ENCODE measurements at regions not wholly inside any gene's neighbourhood (a gene's known extent, or its start where the extent isn't known, plus 50 kb on each side); places are given as distances from the start of the nearest gene placed in this dataset.

DNA sequence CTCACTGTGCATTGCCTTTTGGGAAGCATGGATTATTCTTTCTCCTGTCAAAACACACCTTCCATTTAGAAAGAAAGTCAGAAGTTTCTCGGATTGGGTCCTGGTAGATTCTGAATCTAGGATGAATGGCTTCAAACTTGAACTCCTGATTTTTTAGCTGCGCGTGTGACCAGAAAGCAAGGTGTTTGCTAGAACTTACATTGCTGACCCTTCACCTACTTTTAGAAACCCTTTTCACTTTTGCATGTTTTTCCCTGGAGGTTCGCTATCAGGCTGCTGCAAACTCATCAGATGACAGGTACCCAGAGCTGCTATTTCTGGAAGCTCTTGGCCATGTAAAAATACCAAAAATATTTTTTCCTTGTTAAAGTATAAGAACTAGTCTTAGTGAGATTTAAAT, 132.0 kb downstream of the QPCT start:
- no peaks in the 10 kb centered on the region for H3K79me2 ChIP-seq
- TF ChIP-seq EZH2phosphoT487 (IDR thresholded peaks at IDR 0.05; ENCODE audit: low read depth, severe bottlenecking, unreplicated experiment) (no peak), EZH2 (IDR thresholded peaks at IDR 0.05; ENCODE audit: borderline replicate concordance) (no peak)
- TF ChIP-seq, protein P1, sequence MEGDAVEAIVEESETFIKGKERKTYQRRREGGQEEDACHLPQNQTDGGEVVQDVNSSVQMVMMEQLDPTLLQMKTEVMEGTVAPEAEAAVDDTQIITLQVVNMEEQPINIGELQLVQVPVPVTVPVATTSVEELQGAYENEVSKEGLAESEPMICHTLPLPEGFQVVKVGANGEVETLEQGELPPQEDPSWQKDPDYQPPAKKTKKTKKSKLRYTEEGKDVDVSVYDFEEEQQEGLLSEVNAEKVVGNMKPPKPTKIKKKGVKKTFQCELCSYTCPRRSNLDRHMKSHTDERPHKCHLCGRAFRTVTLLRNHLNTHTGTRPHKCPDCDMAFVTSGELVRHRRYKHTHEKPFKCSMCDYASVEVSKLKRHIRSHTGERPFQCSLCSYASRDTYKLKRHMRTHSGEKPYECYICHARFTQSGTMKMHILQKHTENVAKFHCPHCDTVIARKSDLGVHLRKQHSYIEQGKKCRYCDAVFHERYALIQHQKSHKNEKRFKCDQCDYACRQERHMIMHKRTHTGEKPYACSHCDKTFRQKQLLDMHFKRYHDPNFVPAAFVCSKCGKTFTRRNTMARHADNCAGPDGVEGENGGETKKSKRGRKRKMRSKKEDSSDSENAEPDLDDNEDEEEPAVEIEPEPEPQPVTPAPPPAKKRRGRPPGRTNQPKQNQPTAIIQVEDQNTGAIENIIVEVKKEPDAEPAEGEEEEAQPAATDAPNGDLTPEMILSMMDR (IDR thresholded peaks at IDR 0.05; ENCODE audit: poor library complexity) = no peak
- no peak overlapping the region for H2AFZ ChIP-seq
- no peaks in the 10 kb centered on the region for H4K20me1 ChIP-seq (ENCODE audit: insufficient read depth, poor library complexity, severe bottlenecking)
- no peaks in the 10 kb centered on the region for H3K36me3 ChIP-seq (replicated peaks; ENCODE audit: insufficient read depth, low read depth)
- no peaks in the 10 kb centered on the region for H3K9me3 ChIP-seq (ENCODE audit: low read depth)
- no peak overlapping the region for H3K4me3 ChIP-seq
- 73% methylated on average over 4 of the region's 4 CpGs for WGBS (ENCODE audit: low lambda C conversion rate, missing lambda C conversion rate)
- H3K27ac ChIP-seq = no peak overlapping the region
- peaks cover 28% of the 10 kb centered on the region for H3K4me1 ChIP-seq (ENCODE audit: insufficient read depth)
- no peaks in the 10 kb centered on the region for H3K27me3 ChIP-seq
- DNase-seq (ENCODE audit: low spot score) = no peak
- no peak overlapping the region for H3K4me2 ChIP-seq
- no peaks in the 10 kb centered on the region for H3K9me2 ChIP-seq (replicated peaks; ENCODE audit: insufficient read depth)

DNA sequence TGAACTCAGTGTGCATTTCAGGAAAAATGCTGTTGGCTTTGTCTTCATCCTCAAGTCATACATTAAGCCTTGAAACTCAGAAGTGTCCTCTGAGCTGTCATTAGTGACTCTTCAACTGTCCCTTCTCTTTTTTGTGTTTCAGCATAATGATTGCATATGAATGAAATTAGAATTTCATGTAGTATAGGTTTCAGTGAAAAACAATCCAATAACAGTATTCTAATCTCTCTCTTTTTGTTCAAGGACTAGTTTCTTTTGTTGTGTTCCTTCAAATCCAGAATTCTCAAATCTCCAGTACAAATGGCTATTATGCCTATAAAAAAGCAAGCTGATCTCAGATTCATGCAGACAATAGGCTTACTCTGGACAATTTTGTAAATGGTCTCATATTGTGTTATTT, 133.5 kb downstream of the QPCT start:
- Histone ChIP-seq H3K9me3 (ENCODE audit: low read depth) (no peaks in the 10 kb centered on the region), H2AFZ (no peak overlapping the region)

DNA sequence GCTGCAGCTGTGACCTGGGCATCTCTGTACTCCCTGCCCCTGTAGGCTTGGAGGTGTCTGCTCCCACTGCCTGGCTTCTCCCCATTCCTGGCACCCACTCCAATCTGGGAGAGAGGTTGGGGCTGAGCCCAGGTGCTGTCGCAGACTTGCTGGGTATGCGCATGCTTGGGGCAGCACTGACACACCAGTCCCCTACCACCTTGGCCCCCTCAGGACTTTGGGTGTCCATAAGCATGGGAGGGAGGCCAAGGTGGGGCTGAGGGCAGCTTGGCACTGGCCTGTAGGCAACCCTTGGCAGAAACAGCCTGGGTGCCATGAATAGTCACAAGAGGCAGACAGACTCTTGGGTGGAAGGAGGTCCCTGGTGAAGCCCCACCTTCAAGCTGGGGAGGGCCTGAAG, 136.8 kb downstream of the QPCT start:
- Histone ChIP-seq H3K79me2 (no peaks in the 10 kb centered on the region), H3K4me3 (no peak overlapping the region), H3K9me2 (replicated peaks; ENCODE audit: insufficient read depth) (no peaks in the 10 kb centered on the region), H3K4me2 (no peak overlapping the region), H4K20me1 (ENCODE audit: insufficient read depth, poor library complexity, severe bottlenecking) (no peaks in the 10 kb centered on the region), H3K9me3 (ENCODE audit: low read depth) (no peaks in the 10 kb centered on the region), H3K27ac (no peak overlapping the region), H3K4me1 (ENCODE audit: insufficient read depth) (peaks cover 17% of the 10 kb centered on the region), H2AFZ (no peak overlapping the region), H3K36me3 (replicated peaks; ENCODE audit: insufficient read depth, low read depth) (no peaks in the 10 kb centered on the region), H3K27me3 (no peaks in the 10 kb centered on the region)
- DNase-seq (ENCODE audit: low spot score) = no peak
- no peak for TF ChIP-seq EZH2phosphoT487 (IDR thresholded peaks at IDR 0.05; ENCODE audit: low read depth, severe bottlenecking, unreplicated experiment)
- WGBS (ENCODE audit: low lambda C conversion rate, missing lambda C conversion rate) = 97% methylated on average over 2 of the region's 2 CpGs

More for the DNA sequence above, 133.5 kb downstream of the QPCT start:
- Histone ChIP-seq H3K79me2 (no peaks in the 10 kb centered on the region), H3K9me2 (replicated peaks; ENCODE audit: insufficient read depth) (no peaks in the 10 kb centered on the region), H4K20me1 (ENCODE audit: insufficient read depth, poor library complexity, severe bottlenecking) (no peaks in the 10 kb centered on the region), H3K36me3 (replicated peaks; ENCODE audit: insufficient read depth, low read depth) (no peaks in the 10 kb centered on the region), H3K4me3 (no peak overlapping the region), H3K4me2 (no peak overlapping the region), H3K27ac (no peak overlapping the region), H3K4me1 (ENCODE audit: insufficient read depth) (peaks cover 22% of the 10 kb centered on the region), H3K27me3 (no peaks in the 10 kb centered on the region)
- DNase-seq (ENCODE audit: low spot score) = no peak
- TF ChIP-seq EZH2 (IDR thresholded peaks at IDR 0.05; ENCODE audit: borderline replicate concordance) (no peak), EZH2phosphoT487 (IDR thresholded peaks at IDR 0.05; ENCODE audit: low read depth, severe bottlenecking, unreplicated experiment) (no peak)
- TF ChIP-seq, protein P1 (IDR thresholded peaks at IDR 0.05; ENCODE audit: poor library complexity) = no peak

- no peak for DNase-seq (ENCODE audit: low spot score)
- Histone ChIP-seq H3K4me1 (ENCODE audit: insufficient read depth) (no peaks in the 10 kb centered on the region), H3K27ac (no peak overlapping the region), H3K9me2 (replicated peaks; ENCODE audit: insufficient read depth) (no peaks in the 10 kb centered on the region), H3K4me3 (no peak overlapping the region), H3K36me3 (replicated peaks; ENCODE audit: insufficient read depth, low read depth) (no peaks in the 10 kb centered on the region), H3K9me3 (ENCODE audit: low read depth) (no peaks in the 10 kb centered on the region), H3K27me3 (no peaks in the 10 kb centered on the region), H2AFZ (no peak overlapping the region), H4K20me1 (ENCODE audit: insufficient read depth, poor library complexity, severe bottlenecking) (no peaks in the 10 kb centered on the region), H3K4me2 (no peak overlapping the region), H3K79me2 (no peaks in the 10 kb centered on the region)
- WGBS (ENCODE audit: low lambda C conversion rate, missing lambda C conversion rate) = 59% methylated on average over 6 of the region's 6 CpGs
- TF ChIP-seq EZH2 (IDR thresholded peaks at IDR 0.05; ENCODE audit: borderline replicate concordance) (no peak), EZH2phosphoT487 (IDR thresholded peaks at IDR 0.05; ENCODE audit: low read depth, severe bottlenecking, unreplicated experiment) (no peak)
- TF ChIP-seq, protein P1 (IDR thresholded peaks at IDR 0.05; ENCODE audit: poor library complexity) = no peak
These were observed 144.6 kb downstream of the QPCT start for GRCh38 chr2:37489041-37489456.
